ENCODE measurements at regions not wholly inside any gene's neighbourhood (a gene's known extent, or its start where the extent isn't known, plus 50 kb on each side); places are given as distances from the start of the nearest gene placed in this dataset.

DNA sequence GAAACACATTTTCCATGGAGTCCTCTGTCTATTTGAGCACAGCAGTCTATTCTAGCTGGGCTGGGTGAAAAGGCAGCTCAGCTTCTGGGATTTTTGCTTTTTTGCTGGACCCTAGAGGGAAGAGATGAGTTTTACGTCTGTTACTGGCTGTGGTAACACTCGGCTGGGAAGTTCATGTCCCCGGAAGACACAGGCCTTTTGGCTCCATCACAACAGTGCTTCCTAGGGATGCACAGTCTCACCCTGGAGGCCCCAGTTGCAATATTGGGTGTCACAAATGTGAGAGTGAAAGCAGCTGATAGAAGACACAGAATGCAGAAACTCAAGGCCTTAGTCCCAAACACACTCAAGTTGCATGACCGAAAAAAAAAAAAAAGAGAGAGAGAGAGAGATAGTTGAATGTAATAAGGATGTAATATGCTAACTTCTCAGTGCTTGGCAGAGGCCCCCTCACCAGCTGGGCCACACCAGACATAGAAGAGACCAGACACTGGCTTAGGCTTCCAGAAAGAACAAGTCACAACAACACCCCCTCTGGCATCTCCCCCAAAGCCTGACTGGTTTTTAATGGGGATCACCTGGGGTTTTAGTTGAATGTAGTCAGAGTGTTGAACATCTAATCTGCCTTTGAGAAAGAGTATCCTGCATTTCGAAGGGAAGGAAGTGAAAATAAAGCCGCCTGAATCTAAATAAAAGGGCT lies 545.4 kb upstream of the FZD8 start:
- DNase-seq (ENCODE audit: low read depth) = no peak
- TF ChIP-seq, protein P1, sequence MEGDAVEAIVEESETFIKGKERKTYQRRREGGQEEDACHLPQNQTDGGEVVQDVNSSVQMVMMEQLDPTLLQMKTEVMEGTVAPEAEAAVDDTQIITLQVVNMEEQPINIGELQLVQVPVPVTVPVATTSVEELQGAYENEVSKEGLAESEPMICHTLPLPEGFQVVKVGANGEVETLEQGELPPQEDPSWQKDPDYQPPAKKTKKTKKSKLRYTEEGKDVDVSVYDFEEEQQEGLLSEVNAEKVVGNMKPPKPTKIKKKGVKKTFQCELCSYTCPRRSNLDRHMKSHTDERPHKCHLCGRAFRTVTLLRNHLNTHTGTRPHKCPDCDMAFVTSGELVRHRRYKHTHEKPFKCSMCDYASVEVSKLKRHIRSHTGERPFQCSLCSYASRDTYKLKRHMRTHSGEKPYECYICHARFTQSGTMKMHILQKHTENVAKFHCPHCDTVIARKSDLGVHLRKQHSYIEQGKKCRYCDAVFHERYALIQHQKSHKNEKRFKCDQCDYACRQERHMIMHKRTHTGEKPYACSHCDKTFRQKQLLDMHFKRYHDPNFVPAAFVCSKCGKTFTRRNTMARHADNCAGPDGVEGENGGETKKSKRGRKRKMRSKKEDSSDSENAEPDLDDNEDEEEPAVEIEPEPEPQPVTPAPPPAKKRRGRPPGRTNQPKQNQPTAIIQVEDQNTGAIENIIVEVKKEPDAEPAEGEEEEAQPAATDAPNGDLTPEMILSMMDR (IDR thresholded peaks at IDR 0.05; ENCODE audit: insufficient read depth, low read depth, low read length, missing control alignments) = no peak
- no peak overlapping the region for H3K4me3 ChIP-seq (ENCODE audit: low read depth, low read length)

DNA sequence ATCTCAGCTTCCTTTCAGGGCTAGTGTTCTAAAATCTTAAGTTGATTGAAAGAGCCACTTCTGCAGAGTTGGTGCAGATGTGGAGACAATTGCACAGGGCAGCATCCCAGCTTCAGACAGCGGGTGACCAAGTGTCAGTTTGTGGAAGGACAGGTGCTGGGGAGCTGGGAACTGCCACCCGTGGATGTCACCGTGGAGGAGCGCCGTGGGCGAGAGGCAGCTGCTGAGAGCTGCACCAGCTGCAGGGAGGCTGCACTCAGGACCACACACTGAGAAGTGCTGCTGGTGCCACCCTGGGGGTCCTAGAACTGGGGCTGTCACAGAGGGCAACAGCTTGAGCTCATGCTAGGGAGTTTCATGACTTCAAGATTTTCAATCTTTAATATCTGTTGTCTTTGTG lies 543.0 kb upstream of the FZD8 start:
- H3K4me3 ChIP-seq (ENCODE audit: low read depth, low read length) = no peak overlapping the region
- TF ChIP-seq, protein P1 (IDR thresholded peaks at IDR 0.05; ENCODE audit: insufficient read depth, low read depth, low read length, missing control alignments) = no peak
- no peak for DNase-seq (ENCODE audit: low read depth)

DNA sequence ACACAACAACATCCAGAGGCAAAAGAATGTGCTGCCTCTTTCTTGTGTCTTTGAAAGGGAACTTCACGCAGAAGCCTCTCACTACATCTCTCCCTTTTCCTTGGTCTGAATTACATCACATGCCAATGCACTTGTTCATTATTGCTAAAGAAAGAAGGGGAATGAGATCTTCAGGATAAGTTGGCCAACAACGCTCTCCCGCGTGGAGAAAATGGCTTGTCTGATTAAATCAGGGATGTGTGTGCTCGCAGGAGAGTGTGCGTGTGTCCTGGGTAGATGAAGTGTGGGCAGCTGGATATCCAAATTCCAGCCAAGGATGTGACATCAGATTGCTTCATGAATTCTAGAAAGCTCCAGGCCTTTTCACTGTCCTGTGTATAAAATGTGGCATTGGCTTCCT lies 541.6 kb upstream of the FZD8 start:
- TF ChIP-seq, protein P1 (IDR thresholded peaks at IDR 0.05; ENCODE audit: insufficient read depth, low read depth, low read length, missing control alignments) = no peak
- no peak overlapping the region for H3K4me3 ChIP-seq (ENCODE audit: low read depth, low read length)
- no peak for DNase-seq (ENCODE audit: low read depth)

DNA sequence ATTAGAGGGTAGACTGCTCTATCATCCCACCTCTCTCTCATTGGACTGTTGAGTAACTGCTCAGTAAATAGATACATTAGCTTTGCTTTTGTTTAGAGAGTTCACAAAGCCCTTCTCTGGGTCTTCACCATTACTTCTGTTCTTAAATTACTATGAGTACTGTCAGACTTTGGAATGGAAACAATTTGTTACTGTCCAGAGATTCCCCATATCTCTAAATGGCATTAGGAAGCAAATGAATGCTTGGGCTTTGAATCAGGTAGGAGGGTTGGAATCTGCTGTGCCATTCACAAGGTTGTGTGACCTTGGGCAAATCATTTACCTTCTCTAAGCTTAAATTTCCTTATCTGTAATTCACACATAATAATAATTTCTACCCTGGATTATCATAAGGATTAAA lies 541.0 kb upstream of the FZD8 start:
- DNase-seq (ENCODE audit: low read depth) = no peak
- TF ChIP-seq, protein P1 (IDR thresholded peaks at IDR 0.05; ENCODE audit: insufficient read depth, low read depth, low read length, missing control alignments) = no peak
- H3K4me3 ChIP-seq (ENCODE audit: low read depth, low read length) = no peak overlapping the region

DNA sequence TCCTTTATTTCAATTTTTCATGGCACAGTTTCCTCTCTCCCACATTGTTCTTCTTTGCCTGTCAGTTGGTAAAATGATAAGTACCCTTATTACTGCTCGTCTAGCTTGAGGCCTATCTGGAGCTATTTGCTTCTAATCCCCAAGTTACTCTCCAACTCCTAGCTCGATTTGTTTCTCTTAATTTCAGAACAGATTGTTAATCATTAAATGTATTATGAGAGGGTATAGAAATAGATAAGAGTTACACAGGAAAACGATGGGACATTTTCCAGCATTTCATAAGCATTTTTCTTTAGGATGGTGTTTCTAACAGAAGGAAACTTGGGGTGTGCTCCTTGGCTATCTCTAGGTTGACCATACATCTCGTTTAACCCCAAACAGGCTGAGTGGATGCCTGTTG lies 540.5 kb upstream of the FZD8 start:
- no peak overlapping the region for H3K4me3 ChIP-seq (ENCODE audit: low read depth, low read length)
- TF ChIP-seq, protein P1 (IDR thresholded peaks at IDR 0.05; ENCODE audit: insufficient read depth, low read depth, low read length, missing control alignments) = no peak
- no peak for DNase-seq (ENCODE audit: low read depth)

DNA sequence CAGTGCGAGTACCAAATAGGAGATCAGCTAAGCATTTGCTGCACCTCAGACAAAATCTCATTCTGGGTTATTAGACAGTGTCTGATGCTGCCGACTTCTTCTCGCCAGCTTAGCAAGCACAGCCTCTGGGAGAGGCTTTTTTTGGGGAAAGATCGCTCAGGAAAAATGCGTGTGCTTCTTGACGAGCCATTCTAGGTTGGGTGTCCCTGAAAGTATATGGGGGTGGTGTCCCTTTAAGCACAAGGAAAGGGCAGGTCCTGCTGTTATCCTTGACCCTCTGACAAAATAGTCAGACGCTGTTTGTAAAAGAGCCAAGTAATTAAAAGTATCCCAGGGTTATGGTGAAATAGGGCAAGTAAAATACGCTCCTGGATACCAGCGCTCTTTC lies 540.1 kb upstream of the FZD8 start:
- DNase-seq (ENCODE audit: low read depth) = no peak
- H3K4me3 ChIP-seq (ENCODE audit: low read depth, low read length) = no peak overlapping the region
- TF ChIP-seq, protein P1 (IDR thresholded peaks at IDR 0.05; ENCODE audit: insufficient read depth, low read depth, low read length, missing control alignments) = no peak
